ENCODE measurements at regions not wholly inside any gene's neighbourhood (a gene's known extent, or its start where the extent isn't known, plus 50 kb on each side); places are given as distances from the start of the nearest gene placed in this dataset.

GRCh38 chr18:75574187-75574586 is 146.7 kb upstream of the SMIM21 start:
- no peak for TF ChIP-seq CTCF (IDR thresholded peaks at IDR 0.05; ENCODE audit: low read length)
- no peak for TF ChIP-seq EZH2phosphoT487 (IDR thresholded peaks at IDR 0.05; ENCODE audit: low read length)
